ENCODE measurements at regions not wholly inside any gene's neighbourhood (a gene's known extent, or its start where the extent isn't known, plus 50 kb on each side); places are given as distances from the start of the nearest gene placed in this dataset.

- Histone ChIP-seq H4K20me1 (replicated peaks; ENCODE audit: control insufficient read depth, extremely low read depth, insufficient read depth, low read length) (no peaks in the 10 kb centered on the region), H2AFZ (ENCODE audit: low read depth, low read length) (no peak overlapping the region), H3K27ac (ENCODE audit: insufficient read depth, low read depth, low read length) (no peak overlapping the region), H3K4me3 (replicated peaks in 1 of 3; ENCODE audit: insufficient read depth in 1 of 3, low read depth in 1 of 3, low read length in 3 of 3) (no peak overlapping the region), H3K36me3 (ENCODE audit: control insufficient read depth in 2 of 2, extremely low read depth in 1 of 2, insufficient read depth in 2 of 2, low read length in 2 of 2) (no peaks in the 10 kb centered on the region), H3K79me2 (ENCODE audit: control insufficient read depth, insufficient read depth, low read length) (no peaks in the 10 kb centered on the region), H3K27me3 (ENCODE audit: control insufficient read depth in 2 of 2, insufficient read depth in 2 of 2, low read length in 2 of 2) (no peaks in the 10 kb centered on the region), H3K9me1 (replicated peaks; ENCODE audit: control insufficient read depth, extremely low read depth, insufficient read depth, low read length) (no peaks in the 10 kb centered on the region), H3K4me2 (ENCODE audit: insufficient read depth, low read length) (no peak overlapping the region), H3K9ac (replicated peaks; ENCODE audit: extremely low read depth, insufficient read depth, low read length) (no peak overlapping the region), H3K9me3 (replicated peaks; ENCODE audit: control insufficient read depth, insufficient read depth, low read length) (no peaks in the 10 kb centered on the region), H3K4me1 (ENCODE audit: control insufficient read depth, extremely low read depth, insufficient read depth, low read length) (no peaks in the 10 kb centered on the region)
- BruUV-seq (replicated peaks) = no TSS peak
- ChIA-PET CTCF (no interaction called here), POLR2A (no interaction called here)
- no peak for DNase-seq (ENCODE audit: low read depth, low spot score)
- FAIRE-seq = no peak
- TF ChIP-seq JUN (IDR thresholded peaks at IDR 0.05; ENCODE audit: borderline replicate concordance, insufficient read depth, insufficient read length, low read depth) (no peak), MAX (IDR thresholded peaks at IDR 0.05; ENCODE audit: insufficient read depth, insufficient read length) (no peak), MYC (IDR thresholded peaks at IDR 0.05; ENCODE audit: low read depth, low read length) (no peak), EZH2 (IDR thresholded peaks at IDR 0.05; ENCODE audit: borderline replicate concordance, low read depth, low read length, severe bottlenecking) (no peak), CTCF (IDR thresholded peaks at IDR 0.05; ENCODE audit: extremely low read depth in 1 of 2, insufficient read depth in 1 of 2, low read depth in 1 of 2, low read length in 2 of 2) (no peak), POLR2AphosphoS5 (IDR thresholded peaks at IDR 0.05; ENCODE audit: insufficient read depth, low read depth, low read length) (no peak), POLR2A (IDR thresholded peaks at IDR 0.05; ENCODE audit: low read depth, low read length) (no peak), FOS (IDR thresholded peaks at IDR 0.05; ENCODE audit: borderline replicate concordance, insufficient read depth, low read length) (no peak), GATA2 (IDR thresholded peaks at IDR 0.05; ENCODE audit: insufficient read depth, insufficient read length, low read depth, low read length) (no peak)
- dilution Hi-C loops (cut with MboI; ENCODE audit: extremely low pct_ligation_motif_present, low sequenced_read_pairs) (no loop called here), intact Hi-C loops (cut with micrococcal nuclease) (no loop called here)
Observed at GRCh38 chr12:87818441-87818840, 210.8 kb downstream of the C12orf50 start.

All from endothelial cell of umbilical vein (primary cell).